ENCODE measurements at regions not wholly inside any gene's neighbourhood (a gene's known extent, or its start where the extent isn't known, plus 50 kb on each side); places are given as distances from the start of the nearest gene placed in this dataset.
"Not testable (repeated sequence)": the region's sequence is repeated elsewhere in the genome, so short reads cannot be mapped to it uniquely, and the experiment has no call there.

GRCh38 chr6:67686225-67686624 is 948.9 kb upstream of the ADGRB3 start:
- not testable (repeated sequence) for TF ChIP-seq CTCF (IDR thresholded peaks at IDR 0.05); ZFX (IDR thresholded peaks at IDR 0.05; ENCODE audit: borderline replicate concordance)
